ENCODE measurements at regions not wholly inside any gene's neighbourhood (a gene's known extent, or its start where the extent isn't known, plus 50 kb on each side); places are given as distances from the start of the nearest gene placed in this dataset.

DNA sequence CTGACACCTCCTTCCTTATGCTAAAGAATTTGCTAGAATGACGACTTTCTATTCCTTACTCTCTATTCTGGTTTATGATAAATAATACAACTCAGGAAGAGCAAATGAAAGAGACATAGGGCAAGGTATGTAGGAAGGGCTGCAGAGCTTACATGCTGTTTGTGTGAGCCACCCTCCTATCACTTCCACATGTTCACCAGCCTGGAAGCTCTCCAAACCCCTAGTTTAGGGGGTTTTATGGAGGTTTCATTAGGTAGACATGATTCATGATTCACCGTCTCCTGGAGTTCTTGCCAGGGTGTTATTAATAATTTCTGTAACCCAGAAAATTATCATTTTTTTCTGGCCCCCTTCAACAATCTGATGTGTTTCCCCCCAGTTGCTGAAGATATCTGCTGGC lies 172.1 kb upstream of the COL8A1 start:
- no peaks in the 10 kb centered on the region for H3K27me3 ChIP-seq
- no peaks in the 10 kb centered on the region for H3K4me1 ChIP-seq
- no peak overlapping the region for H3K27ac ChIP-seq
- no peaks in the 10 kb centered on the region for H3K9me3 ChIP-seq
- WGBS, 2 donors (ENCODE audit: low coverage in 1 of 2): 92 to 100% methylated on average over 2 of the region's 2 CpGs
- H3K36me3 ChIP-seq: no peaks in the 10 kb centered on the region
- no peak for ATAC-seq
- no peak overlapping the region for H3K4me3 ChIP-seq
- TF ChIP-seq POLR2AphosphoS5 (IDR thresholded peaks at IDR 0.05) (no peak), POLR2A (IDR thresholded peaks at IDR 0.05) (no peak), EP300 (IDR thresholded peaks at IDR 0.05) (no peak)

- Histone ChIP-seq H3K9me3 (no peaks in the 10 kb centered on the region), H3K4me3 (no peak overlapping the region), H3K4me1 (no peaks in the 10 kb centered on the region), H3K27me3 (no peaks in the 10 kb centered on the region), H3K36me3 (no peaks in the 10 kb centered on the region), H3K27ac (no peak overlapping the region)
- TF ChIP-seq EP300 (IDR thresholded peaks at IDR 0.05) (no peak), POLR2AphosphoS5 (IDR thresholded peaks at IDR 0.05) (no peak), POLR2A (IDR thresholded peaks at IDR 0.05) (no peak)
- TF ChIP-seq, protein P1, sequence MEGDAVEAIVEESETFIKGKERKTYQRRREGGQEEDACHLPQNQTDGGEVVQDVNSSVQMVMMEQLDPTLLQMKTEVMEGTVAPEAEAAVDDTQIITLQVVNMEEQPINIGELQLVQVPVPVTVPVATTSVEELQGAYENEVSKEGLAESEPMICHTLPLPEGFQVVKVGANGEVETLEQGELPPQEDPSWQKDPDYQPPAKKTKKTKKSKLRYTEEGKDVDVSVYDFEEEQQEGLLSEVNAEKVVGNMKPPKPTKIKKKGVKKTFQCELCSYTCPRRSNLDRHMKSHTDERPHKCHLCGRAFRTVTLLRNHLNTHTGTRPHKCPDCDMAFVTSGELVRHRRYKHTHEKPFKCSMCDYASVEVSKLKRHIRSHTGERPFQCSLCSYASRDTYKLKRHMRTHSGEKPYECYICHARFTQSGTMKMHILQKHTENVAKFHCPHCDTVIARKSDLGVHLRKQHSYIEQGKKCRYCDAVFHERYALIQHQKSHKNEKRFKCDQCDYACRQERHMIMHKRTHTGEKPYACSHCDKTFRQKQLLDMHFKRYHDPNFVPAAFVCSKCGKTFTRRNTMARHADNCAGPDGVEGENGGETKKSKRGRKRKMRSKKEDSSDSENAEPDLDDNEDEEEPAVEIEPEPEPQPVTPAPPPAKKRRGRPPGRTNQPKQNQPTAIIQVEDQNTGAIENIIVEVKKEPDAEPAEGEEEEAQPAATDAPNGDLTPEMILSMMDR (IDR thresholded peaks at IDR 0.05): no peak
- no peak for ATAC-seq
- WGBS, 2 donors (ENCODE audit: low coverage in 1 of 2): 77 to 88% methylated on average over 3 of the region's 3 CpGs
Measured at GRCh38 chr3:99458013-99458412, 180.4 kb upstream of the COL8A1 start.

GRCh38 chr3:99442599-99442998 lies 195.8 kb upstream of the COL8A1 start:
- ATAC-seq: no peak
- Histone ChIP-seq H3K4me1 (no peaks in the 10 kb centered on the region), H3K27me3 (no peaks in the 10 kb centered on the region), H3K9me3 (no peaks in the 10 kb centered on the region), H3K27ac (no peak overlapping the region), H3K36me3 (no peaks in the 10 kb centered on the region), H3K4me3 (no peak overlapping the region)
- no peak for TF ChIP-seq POLR2AphosphoS5 (IDR thresholded peaks at IDR 0.05)
- TF ChIP-seq, protein P1 (IDR thresholded peaks at IDR 0.05): no peak
- no peak for TF ChIP-seq EP300 (IDR thresholded peaks at IDR 0.05)
- TF ChIP-seq POLR2A (IDR thresholded peaks at IDR 0.05): no peak
- 89 to 96% methylated on average over 2 of the region's 2 CpGs for WGBS, 2 donors (ENCODE audit: low coverage in 1 of 2)

DNA sequence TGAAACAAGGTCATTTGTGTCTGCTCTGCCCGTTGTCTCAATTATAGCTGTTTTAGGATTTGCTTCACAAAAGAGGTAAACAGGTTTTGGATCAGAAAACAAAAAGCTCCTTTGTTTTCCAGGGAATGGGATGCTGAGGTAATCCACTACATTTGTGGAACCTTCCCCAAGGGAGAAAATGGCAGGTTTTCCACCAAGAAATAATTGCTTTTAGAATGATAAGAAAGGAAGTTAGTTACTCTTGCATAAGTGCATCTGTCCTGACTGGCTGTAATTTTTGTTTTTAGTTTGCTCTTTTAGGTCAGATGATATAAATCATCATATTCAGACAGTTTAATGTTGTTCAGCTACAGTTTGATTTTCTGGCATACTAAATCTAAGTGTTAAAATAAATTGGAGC lies 198.5 kb upstream of the COL8A1 start:
- no peaks in the 10 kb centered on the region for H3K36me3 ChIP-seq
- TF ChIP-seq EP300 (IDR thresholded peaks at IDR 0.05): no peak
- TF ChIP-seq, protein P1 (IDR thresholded peaks at IDR 0.05): no peak
- TF ChIP-seq POLR2A (IDR thresholded peaks at IDR 0.05): no peak
- TF ChIP-seq POLR2AphosphoS5 (IDR thresholded peaks at IDR 0.05): no peak
- no peak for ATAC-seq
- peaks cover 0 to 14% (median 0%) of the 10 kb centered on the region in 3 donors for H3K9me3 ChIP-seq
- H3K27ac ChIP-seq: no peak overlapping the region
- WGBS, 2 donors (ENCODE audit: low coverage in 1 of 2): 41 to 50% methylated on average over 1 of the region's 1 CpG
- no peaks in the 10 kb centered on the region for H3K4me1 ChIP-seq
- H3K4me3 ChIP-seq: no peak overlapping the region
- H3K27me3 ChIP-seq: no peaks in the 10 kb centered on the region

- no peaks in the 10 kb centered on the region for H3K27me3 ChIP-seq
- peaks cover 0 to 14% (median 0%) of the 10 kb centered on the region in 3 donors for H3K9me3 ChIP-seq
- H3K4me1 ChIP-seq: no peaks in the 10 kb centered on the region
- no peak overlapping the region for H3K4me3 ChIP-seq
- ATAC-seq: no peak
- TF ChIP-seq, protein P1 (IDR thresholded peaks at IDR 0.05): no peak
- TF ChIP-seq POLR2AphosphoS5 (IDR thresholded peaks at IDR 0.05) (no peak), EP300 (IDR thresholded peaks at IDR 0.05) (no peak), POLR2A (IDR thresholded peaks at IDR 0.05) (no peak)
- H3K36me3 ChIP-seq: no peaks in the 10 kb centered on the region
- no peak overlapping the region for H3K27ac ChIP-seq
Measured at GRCh38 chr3:99434190-99434589, 204.2 kb upstream of the COL8A1 start.

Measured in gastroesophageal sphincter (tissue), 4 donors.